Upper lobe of left lung (tissue), 4 donors: ENCODE measurements at regions not wholly inside any gene's neighbourhood (a gene's known extent, or its start where the extent isn't known, plus 50 kb on each side); places are given as distances from the start of the nearest gene placed in this dataset.
"Not testable (repeated sequence)": the region's sequence is repeated elsewhere in the genome, so short reads cannot be mapped to it uniquely, and the experiment has no call there.

Experiments
- EP300 ChIP-seq, 4 donors: sonication (generic); formaldehyde crosslinking; IDR thresholded peaks; one replicate each; pipeline ENCODE4 v1.5.1; 2017; ENCODE audit warnings: antibody characterized with exemption in 4 of 4, control low read depth in 2 of 4
- POLR2A ChIP-seq, 4 donors: fragments of 450-650 bp; IDR thresholded peaks; one replicate each; pipeline ENCODE4 v1.5.1; 2016 to 2017; ENCODE audit warnings: antibody characterized with exemption in 4 of 4, mild to moderate bottlenecking in 2 of 4
- POLR2AphosphoS5 ChIP-seq, 2 donors: sonication (generic); formaldehyde crosslinking; IDR thresholded peaks; one replicate each; pipeline ENCODE4 v1.5.1; 2017; ENCODE audit warnings: antibody characterized with exemption in 2 of 2
- TF ChIP-seq, protein P1 (sequence below), 6 experiments: fragments of 450-650 bp in 4 of 6; fragments of 200-600 bp in 2 of 6; sonication (generic) in 2 of 6; IDR thresholded peaks; one replicate each; pipeline ENCODE4 v1.5.1; 2016 to 2019; ENCODE audit warnings: antibody characterized with exemption in 6 of 6

DNA sequence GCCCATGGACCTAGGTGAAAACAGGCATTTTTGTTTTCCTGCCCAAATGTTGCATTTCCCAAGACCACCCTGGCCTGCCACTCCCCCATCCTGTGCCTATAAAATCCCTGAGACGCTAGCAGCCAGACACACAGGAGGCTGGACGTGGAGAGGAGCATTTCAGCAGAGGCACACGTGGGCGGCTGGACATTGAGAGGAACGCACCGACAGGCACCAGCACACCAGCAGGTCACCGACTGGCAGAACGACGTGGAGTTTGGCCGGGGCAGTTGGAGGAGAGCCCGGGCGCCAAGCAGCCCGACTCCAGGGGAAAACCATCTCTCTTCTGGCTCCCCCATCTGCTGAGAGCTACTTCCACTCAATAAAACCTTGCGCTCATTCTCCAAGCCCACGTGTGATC, 234.8 kb upstream of the SFRP2 start:
- TF ChIP-seq, protein P1, sequence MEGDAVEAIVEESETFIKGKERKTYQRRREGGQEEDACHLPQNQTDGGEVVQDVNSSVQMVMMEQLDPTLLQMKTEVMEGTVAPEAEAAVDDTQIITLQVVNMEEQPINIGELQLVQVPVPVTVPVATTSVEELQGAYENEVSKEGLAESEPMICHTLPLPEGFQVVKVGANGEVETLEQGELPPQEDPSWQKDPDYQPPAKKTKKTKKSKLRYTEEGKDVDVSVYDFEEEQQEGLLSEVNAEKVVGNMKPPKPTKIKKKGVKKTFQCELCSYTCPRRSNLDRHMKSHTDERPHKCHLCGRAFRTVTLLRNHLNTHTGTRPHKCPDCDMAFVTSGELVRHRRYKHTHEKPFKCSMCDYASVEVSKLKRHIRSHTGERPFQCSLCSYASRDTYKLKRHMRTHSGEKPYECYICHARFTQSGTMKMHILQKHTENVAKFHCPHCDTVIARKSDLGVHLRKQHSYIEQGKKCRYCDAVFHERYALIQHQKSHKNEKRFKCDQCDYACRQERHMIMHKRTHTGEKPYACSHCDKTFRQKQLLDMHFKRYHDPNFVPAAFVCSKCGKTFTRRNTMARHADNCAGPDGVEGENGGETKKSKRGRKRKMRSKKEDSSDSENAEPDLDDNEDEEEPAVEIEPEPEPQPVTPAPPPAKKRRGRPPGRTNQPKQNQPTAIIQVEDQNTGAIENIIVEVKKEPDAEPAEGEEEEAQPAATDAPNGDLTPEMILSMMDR (IDR thresholded peaks at IDR 0.05): not testable (repeated sequence)
- not testable (repeated sequence) for TF ChIP-seq POLR2A, POLR2AphosphoS5, EP300 (IDR thresholded peaks at IDR 0.05)
